ENCODE measurements at regions not wholly inside any gene's neighbourhood (a gene's known extent, or its start where the extent isn't known, plus 50 kb on each side); places are given as distances from the start of the nearest gene placed in this dataset.
"Not testable (repeated sequence)": the region's sequence is repeated elsewhere in the genome, so short reads cannot be mapped to it uniquely, and the experiment has no call there.

DNA sequence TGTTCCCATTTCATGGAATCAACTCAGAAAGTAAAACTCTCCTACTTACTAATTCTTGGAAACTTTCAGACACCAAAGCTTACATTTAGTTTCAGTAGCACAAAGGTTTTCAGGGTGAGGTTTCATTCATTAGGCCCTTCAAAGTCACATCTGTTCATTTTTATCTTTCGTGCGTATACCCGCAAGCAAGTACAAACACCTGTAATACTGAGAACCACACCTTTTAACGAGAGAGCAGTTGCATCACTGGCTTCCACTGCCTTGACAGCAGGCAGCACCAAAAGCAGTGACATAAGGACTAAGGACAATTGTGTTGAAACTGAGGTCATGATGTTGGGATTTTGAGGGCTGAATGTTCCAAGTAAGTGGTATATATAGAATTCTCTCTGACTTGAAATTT lies 60.5 kb downstream of the GOLGA6L22 start:
- not testable (repeated sequence) for DNase-seq

DNA sequence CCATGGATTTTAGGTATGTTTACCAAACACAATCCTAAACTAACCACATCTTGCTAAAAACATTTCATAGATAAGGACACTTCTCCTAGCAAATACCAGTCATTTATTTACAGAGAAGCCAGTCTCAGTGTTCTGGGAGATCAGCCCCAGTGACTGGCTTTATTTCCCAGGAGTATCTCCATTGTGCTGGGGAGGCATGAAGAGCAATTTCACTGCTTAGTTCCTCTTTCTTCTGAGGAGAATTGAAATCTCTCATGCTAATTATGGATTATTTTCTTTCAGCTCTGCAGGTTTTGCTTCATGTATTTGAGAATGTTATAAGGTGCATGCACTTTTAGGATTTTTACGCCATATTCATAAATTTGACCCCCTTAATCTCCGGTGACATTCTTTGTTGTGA lies 67.8 kb downstream of the GOLGA6L22 start:
- not testable (repeated sequence) for DNase-seq

DNA sequence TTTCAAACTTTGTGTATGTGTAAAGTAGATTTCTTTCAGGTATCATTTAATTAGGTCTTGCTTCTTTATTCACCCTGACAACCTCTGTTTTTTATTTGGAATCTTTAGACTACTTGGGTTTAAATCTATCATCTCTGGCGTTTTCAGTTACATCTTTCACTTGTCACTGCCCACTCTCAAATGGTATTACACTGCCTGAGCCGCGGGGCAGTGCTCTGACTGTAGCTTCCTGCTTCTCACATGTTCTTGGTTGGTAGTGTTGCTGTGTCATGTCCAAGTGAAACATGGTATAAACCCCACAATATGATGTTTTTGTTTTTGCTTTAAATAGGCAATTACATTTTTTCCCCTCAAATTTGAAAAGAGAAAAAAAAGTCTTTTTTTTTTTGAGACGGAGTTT lies 68.3 kb downstream of the GOLGA6L22 start:
- not testable (repeated sequence) for DNase-seq

DNA sequence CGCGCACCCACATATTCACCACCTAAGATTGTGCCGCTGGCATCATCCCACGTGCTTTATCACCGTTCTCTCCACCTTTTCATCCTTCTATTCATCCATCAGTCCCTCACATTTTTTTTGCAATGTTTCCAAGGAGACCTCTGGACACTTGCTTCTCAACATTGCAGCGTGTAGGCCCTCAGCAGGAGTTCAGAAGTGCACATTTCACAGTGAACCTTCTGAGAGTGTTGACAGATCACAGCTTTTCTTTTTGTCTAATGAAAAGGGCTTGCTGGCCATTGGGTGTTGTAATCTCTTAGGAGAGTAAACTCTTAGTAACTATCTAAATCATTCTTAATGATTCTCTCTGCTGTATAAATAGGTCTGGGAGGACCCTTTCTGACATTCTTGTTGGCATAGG lies 70.5 kb downstream of the GOLGA6L22 start:
- DNase-seq, result not testable (repeated sequence)

DNA sequence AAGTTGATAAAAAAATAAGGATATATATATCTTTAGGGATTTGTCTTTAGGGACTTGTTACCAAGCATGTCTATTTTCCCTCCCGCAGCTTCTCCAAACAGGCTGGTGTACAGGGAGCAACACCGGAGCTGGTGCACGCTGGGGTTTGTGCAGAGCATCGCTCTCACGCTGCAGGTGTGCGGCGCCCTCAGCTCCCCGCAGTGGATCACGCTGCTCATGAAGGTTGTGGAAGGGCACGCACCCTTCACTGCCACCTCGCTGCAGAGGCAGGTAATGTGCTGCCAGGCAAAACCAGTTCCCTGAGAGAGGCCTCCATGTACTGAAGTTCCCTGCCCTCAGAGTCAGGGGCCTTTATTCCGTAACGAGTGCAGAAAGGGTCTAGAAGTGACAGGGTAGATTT lies 101.0 kb downstream of the GOLGA6L22 start:
- DNase-seq, result not testable (repeated sequence)

DNA sequence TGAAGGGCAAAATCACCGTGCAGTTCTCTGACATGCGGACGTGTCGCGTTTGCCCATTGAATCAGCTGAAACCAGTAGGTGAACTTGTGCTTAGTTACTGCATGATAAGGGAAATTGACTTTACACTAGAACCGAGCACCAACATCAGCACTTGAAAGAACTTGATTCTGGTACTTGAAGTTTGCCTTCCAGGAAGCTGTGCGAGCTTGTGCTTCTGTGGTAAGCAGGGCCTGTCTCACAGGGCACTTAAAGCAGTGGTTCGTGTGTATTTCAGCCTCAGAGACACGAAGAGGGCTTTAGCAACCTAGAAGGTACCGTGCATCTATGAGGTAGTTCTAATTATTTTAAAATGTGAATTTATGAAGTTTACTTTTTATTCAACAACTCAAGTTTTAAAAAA lies 103.0 kb downstream of the GOLGA6L22 start:
- not testable (repeated sequence) for DNase-seq

DNA sequence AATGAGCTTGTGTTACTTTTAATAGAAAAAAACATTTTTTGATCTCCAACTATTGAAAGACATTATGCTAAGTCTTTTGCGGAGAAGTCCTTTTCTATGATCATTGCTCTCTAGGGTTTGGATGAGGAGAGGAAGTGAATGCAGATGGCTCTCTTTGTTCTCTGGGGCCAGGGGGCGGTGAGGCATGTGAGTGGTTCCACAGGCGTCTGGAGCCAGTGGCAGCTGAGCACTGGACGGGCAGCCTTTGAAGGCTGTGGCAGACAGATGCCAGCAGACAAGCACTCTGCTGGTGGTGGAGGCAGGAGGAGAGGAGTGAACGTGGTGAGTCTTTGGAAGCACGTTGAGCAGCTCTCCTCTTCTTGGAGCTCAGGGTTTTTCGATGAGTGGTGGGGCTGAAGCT lies 107.8 kb downstream of the GOLGA6L22 start:
- not testable (repeated sequence) for DNase-seq

DNA sequence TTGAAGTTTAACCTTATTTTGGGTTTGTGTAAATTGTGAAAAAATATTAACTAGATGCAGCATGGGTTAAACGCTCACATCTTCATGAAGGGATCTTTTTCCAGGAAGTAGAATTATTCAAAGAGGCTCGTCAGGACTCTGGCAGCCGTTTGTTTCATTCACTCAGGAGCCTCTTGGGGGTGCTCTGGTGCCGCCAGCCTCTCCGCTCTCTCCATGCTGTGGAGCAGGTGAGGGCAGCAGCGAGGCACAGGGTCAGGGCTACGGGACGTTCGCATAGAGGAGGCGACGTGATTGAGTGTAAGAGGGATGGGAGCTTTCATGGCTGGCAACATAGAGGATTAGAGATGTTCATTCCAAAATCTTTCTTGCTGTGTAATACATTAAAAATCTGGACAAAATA lies 110.8 kb downstream of the GOLGA6L22 start:
- not testable (repeated sequence) for DNase-seq

DNA sequence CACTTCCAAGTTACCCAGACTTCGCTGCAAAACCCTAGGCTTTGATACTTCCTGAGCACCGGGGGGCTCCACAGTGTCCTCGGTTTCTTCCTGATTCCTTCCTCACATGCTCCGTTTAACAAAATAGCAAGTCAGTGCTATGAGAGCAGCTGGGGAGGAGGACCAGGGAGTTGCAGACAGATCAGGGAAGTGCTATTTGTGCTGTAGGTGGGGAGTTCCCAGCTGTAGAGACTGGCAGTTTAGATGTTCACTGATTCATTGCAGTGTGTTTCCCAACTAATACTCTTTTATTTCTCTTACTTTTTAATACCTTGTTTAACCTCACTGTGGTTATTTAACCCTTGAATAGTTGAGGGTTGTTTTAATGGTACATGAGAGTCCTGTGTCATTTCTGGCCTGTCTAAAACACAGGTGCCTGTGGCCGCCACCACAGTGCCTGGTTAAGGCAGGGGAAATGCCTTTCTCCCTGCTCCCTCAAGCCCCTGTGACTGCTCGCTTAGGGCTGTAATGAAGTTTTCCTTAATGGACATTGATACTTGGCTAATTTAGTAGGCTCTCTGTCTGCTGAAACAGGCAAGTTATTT lies 113.5 kb downstream of the GOLGA6L22 start:
- not testable (repeated sequence) for DNase-seq

DNA sequence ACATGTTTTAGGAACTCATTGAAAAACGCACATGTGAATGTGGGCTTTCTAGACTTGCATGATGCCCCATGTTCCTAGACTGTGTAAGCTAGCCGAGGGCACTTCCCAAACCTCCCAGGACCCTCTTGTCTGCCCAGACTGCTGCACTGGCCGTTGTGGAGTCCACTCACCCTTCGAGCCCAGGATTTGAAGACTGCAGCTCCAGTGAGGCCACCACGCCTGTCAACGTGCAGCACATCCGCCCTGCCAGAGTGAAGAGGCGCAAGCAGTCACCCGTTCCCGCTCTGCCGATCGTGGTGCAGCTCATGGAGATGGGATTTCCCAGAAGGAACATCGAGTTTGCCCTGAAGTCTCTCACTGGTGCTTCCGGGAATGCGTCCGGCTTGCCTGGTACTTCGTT lies 114.1 kb downstream of the GOLGA6L22 start:
- not testable (repeated sequence) for DNase-seq

DNA sequence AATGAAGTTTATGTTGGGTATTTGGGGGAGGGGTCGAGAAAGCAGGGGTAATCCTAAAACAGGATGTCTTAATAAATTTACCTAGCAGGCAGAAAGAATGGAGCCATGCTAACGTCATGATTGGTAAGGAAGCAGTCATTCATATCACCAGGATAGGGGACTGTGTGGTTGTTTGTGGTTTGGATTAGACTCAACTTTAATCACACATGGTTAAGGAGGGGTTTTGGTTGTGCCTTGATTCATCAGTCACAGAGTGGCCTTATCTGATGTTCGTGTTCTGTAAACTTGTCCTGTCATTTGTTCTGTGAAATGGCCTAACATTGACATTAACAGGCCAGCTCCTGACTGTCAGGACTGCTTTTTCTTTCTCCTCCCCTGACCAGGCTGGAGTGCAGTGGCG lies 119.1 kb downstream of the GOLGA6L22 start:
- not testable (repeated sequence) for DNase-seq

DNA sequence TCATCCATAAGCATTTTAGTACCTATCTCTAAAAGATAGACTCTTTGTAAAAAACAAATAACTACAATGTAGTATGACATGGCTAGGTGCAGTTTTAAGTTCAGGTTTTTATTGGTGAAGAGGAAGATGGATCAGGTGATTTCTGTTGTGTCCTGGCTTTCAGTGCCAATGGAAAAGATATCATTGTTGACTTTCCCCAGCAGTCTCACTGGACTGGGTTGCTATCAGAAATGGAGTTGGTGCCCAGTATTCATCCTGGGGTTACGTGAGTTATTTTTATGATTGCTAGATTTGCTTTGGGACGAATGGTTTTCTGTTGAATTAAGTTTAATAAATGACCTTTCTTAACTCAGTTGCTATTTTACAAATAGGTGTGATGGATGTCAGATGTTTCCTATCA lies 120.5 kb downstream of the GOLGA6L22 start:
- not testable (repeated sequence) for DNase-seq

DNA sequence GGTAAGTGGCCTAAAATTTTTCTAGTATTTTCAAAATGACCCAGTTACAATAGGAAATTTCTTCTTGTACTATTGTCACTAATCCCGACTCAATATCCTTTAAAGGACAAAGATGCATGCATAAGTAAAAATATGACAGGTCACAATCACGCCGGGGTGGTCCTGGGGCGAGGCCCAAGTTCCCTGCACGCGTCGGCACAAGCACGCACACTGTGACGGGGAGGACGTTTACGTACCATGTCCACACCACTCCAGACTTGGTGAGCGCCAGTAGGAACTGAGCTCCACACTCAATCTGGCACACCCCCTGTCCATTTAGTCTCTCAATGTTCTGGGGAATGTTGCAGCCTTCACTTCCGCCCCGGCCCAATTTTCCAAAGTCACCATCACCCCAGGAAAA lies 128.7 kb downstream of the GOLGA6L22 start:
- DNase-seq, result not testable (repeated sequence)

DNA sequence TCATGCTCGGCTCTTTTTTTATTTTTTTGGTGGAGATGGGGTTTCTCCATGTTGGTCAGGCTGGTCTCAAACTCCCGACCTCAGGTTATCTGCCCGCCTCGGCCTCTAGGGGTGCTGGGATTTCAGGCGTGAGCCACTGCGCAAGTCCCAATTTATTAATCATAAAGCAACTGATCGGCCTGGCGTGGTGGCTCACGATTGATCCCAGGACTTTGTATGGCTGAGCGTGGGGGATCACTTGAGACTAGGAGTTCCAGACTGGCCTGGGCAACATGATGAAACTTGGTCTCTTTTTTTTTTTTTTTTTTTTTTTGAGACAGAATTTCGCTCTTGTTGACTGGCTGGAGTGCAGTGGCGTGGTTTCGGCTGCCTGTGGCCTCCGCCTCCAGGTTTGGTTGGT lies 139.8 kb downstream of the GOLGA6L22 start:
- DNase-seq, result not testable (repeated sequence)

DNA sequence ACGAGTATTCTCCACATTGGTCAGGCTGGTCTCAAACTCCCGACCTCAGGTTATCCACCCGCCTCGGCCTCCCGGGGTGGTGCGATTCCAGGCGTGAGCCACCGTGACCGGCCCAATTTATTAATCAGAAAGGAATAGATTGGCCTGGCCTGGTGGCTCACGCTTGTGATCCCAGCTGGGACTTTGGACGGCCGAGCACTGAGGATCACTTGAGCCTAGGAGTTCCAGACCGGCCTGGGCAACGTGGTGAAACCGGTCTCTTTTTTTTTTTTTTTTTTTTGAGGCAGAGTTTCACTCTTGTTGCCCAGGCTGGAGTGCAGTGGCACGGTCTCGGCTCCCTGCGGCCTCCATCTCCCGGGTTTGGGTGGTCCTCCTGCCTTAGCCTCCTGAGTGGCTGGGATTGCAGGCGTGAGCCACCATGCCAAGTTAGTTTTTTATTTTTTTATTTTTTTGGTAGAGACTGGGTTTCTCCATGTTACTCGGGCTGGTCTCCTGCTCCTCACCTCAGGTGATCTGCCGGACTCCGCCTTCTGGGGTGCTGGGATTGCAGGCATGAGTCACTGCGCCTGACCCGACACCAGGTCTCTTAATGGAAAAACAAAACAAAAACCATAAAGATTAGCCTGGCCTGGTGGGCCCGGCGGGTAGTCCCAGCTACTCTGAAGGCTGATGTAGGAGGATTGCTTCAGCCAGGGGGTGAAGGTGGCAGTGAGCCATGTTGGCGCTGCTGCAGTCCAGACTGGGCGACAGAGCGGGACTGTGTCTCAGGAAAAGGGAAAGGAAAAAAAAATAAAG lies 141.0 kb downstream of the GOLGA6L22 start:
- DNase-seq, result not testable (repeated sequence)

DNA sequence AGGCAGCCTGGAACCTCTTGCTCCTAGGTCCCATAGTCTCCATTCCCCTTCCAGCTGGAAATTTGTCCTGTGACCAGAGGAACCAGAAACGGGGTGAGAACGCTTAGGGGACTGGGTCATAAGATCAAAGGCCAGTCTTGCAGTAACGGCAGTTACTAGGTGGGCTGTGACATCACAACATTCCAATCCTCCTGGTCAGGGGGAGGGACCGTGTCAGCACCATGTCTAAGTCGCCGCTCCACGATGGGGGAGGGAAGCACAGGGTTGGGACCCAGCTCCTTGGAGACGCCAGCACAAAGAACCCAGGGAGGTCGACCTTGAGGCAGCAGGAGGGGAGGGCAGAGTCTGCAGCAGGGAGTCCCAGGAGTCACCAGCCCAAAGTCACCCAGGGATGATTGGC lies 158.3 kb downstream of the GOLGA6L22 start:
- DNase-seq, result peak; percentile 13

DNA sequence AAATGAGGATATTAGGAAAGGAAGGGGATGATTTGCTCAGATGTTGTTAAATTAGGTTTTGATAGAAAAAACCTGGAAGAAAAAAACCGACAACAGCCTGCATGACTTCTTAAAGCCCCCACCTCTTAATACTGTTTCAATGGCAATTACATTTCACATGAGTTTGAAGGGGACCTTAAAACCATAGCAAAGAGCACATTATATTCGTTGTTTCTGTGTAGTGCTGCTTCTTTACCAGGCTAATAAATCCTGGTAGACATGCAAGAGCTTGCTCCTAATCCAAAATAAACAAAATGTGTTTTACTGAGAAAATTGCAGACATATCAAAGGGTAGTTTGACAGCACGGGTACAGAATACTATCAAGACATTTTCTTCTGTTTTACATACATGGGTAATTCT lies 154.7 kb upstream of the NIPA1 start:
- not testable (repeated sequence) for DNase-seq

DNA sequence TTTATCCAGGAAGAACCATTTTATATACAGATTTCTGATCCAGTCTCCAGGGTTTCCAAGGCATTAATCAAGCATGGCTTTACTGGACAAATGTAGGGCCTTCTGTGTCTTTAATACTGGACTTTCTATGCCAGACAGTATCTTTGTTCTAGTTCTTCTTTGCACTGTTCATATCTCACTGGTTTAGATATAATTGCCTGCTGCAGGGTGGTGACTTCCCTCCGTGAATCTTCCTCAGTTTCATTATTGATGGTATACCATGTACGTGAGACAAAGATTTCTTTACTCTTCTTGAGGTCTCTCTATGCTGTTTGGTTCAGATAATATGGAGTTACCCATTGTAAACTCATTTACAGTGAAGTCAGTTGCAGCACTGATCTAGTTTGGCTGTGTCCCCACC lies 146.5 kb upstream of the NIPA1 start:
- not testable (repeated sequence) for DNase-seq

DNA sequence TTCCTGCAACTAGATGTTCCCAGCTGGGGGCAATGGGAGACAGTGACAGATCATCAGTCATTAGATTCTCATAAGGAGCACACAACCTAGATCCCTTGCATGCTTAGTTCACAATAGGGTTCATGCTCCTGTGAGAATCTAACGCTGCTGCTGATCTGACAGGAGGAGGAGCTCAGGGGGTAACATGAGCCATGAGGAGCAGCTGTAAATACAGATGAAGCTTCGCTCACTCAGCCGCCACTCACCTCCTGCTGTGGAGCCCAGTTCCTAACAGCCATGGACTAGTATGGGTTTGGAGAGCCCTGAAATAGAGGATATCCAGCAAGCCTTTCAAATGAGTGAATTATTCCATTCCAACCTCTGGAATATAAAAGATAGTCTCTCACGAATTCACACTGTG lies 137.0 kb upstream of the NIPA1 start:
- not testable (repeated sequence) for DNase-seq

DNA sequence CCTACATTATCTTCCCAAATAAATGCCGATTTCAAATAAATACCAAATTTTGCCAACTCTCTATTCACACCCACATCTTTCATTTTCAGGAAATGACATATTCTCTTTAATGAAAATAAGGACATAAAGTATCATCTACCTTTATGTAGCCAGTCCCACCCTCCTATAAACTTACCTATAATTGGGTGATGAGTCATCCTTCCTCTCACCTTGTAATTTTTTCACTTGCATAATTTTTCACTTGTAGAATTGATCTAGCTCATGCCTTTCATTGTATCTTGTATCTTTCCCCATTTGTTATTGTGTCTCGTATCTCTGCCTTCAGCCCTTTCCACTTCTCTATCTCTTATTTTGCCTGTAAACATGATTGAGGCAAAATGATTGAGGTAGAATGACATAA lies 135.3 kb upstream of the NIPA1 start:
- DNase-seq, result not testable (repeated sequence)

DNA sequence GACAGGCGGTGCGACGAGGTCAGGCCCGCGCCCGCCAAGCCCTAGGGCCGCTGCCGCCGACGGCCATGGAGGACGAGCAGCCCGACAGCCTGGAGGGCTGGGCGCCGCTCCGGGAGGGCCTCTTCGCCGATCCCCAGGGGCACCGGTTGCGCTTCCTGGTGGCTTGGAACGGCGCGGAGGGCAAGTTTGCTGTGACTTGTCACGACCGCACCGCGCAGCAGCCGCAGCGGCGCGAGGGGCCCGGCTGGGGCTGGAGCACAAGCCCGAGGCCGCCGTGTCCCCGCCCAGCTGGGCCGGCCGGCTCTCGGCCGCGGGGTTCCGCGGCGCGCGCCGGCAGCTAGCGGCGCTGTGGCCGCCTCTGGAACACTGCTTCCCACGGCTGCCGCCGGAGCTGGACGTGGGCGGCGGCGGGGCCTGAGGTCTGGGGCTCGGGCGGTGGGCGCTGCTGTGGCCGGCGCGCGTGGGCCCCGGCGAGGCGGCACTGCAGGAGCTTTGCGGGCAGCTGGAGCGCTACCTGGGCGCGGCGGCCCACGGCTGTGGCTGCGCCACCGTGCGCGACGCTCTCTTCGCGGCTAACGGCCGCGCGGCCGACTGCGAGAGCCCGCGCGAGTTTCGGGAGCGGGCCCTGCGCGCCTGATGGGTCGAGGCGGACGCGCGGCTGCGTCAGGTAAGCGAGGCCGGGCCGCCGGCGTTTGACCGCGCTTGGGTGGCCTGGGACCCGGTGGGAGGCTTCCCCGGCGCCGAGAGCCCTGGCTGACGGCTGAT lies 122.0 kb upstream of the NIPA1 start:
- DNase-seq, result peak; percentile 45

DNA sequence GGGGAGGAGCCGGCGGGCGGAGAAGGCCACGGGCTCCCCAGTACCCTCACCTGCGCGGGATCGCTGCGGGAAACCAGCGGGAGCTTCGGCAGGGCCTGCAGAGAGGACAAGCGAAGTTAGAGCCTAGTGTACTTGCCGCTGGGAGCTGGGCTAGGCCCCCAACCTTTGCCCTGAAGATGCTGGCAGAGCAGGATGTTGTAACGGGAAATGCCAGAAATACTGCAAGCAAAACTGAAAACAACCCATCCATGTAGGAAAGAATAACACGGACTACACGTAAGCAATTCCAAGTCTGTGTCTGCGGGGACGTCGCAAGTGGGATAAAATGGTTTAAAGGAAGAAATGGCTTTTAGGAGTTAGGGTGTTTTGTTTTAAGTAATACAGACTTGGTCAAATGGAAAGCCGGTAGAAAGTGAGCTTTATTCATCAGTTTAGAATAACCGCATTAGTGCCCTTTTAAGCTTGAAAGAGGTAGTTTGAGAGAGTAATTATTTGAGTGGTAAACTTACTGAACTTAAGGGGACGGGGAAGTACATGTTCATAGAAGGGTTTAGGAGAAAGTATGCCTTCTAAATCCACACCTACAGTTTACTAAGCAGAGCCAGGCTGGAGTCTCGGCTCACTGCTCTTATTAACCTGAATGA lies 121.3 kb upstream of the NIPA1 start:
- DNase-seq, result peak; percentile 78

DNA sequence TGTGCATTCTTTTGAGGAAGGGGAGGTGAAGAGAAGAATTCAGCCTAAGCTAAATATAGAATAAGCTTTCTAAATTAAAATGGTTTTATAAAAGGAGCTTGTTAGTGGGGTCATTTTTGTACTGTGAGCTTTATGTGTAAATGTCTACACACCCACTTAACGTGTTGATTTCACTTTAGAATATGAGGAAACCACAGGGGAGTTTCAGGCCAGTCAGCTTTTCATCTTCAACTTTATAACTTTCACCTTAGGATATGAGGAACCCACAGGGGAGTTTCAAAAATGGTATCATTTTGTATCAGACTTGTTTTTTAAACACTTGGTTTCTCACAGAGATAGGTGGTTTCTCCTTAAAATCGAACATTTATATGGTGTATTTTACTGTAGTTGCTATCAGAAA lies 120.7 kb upstream of the NIPA1 start:
- DNase-seq, result not testable (repeated sequence)
